ENCODE measurements at regions not wholly inside any gene's neighbourhood (a gene's known extent, or its start where the extent isn't known, plus 50 kb on each side); places are given as distances from the start of the nearest gene placed in this dataset.

- no peak for TF ChIP-seq CTCF (IDR thresholded peaks at IDR 0.05)
- TF ChIP-seq POLR2A (IDR thresholded peaks at IDR 0.05), result no peak
Observed at GRCh38 chr5:175809531-175810121, 61.8 kb upstream of the CPLX2 start.

All from right lobe of liver (tissue), 4 donors.